Hepatocyte (in vitro differentiated cells): ENCODE measurements at regions not wholly inside any gene's neighbourhood (a gene's known extent, or its start where the extent isn't known, plus 50 kb on each side); places are given as distances from the start of the nearest gene placed in this dataset.

Experiments used
- DNase-seq: peaks from one replicate; pipeline ENCODE4 v3.0.0-alpha.2; 2016; ENCODE audit warnings: low spot score
- H2AFZ ChIP-seq: fragments of 200-600 bp; sonication (generic); 2 replicates; pipeline ENCODE4 v1.6.0; 2016; ENCODE audit warnings: antibody characterized with exemption, mild to moderate bottlenecking
- H3K27ac ChIP-seq: fragments of 200-600 bp; sonication (generic); 2 replicates; pipeline ENCODE4 v1.5.1; 2016; ENCODE audit warnings: mild to moderate bottlenecking
- H3K27me3 ChIP-seq: fragments of 200-600 bp; sonication (generic); 2 replicates; pipeline ENCODE4 v1.6.1; 2016
- H3K36me3 ChIP-seq: fragments of 200-600 bp; sonication (generic); replicated peaks from 2 replicates; pipeline ENCODE4 v1.5.1; 2016; ENCODE audit warnings: low read depth; ENCODE audit not compliant: insufficient read depth
- H3K4me1 ChIP-seq: fragments of 200-600 bp; sonication (generic); 2 replicates; pipeline ENCODE4 v1.5.1; 2016; ENCODE audit warnings: mild to moderate bottlenecking, moderate library complexity; ENCODE audit not compliant: insufficient read depth
- H3K4me2 ChIP-seq: fragments of 200-600 bp; sonication (generic); 2 replicates; pipeline ENCODE4 v1.6.0; 2016
- H3K4me3 ChIP-seq: fragments of 200-600 bp; sonication (generic); 2 replicates; pipeline ENCODE4 v1.5.1; 2016; ENCODE audit warnings: mild to moderate bottlenecking
- H3K79me2 ChIP-seq: fragments of 200-600 bp; sonication (generic); 2 replicates; pipeline ENCODE4 v1.6.0; 2017; ENCODE audit warnings: mild to moderate bottlenecking
- H3K9me2 ChIP-seq: fragments of 200-600 bp; sonication (generic); replicated peaks from 2 replicates; pipeline ENCODE4 v1.6.0; 2017; ENCODE audit warnings: mild to moderate bottlenecking; ENCODE audit not compliant: insufficient read depth
- H3K9me3 ChIP-seq: fragments of 200-600 bp; sonication (generic); 2 replicates; pipeline ENCODE4 v1.5.1; 2016; ENCODE audit warnings: low read depth, mild to moderate bottlenecking
- H4K20me1 ChIP-seq: fragments of 200-600 bp; sonication (generic); 2 replicates; pipeline ENCODE4 v1.6.0; 2016; ENCODE audit warnings: mild to moderate bottlenecking; ENCODE audit not compliant: insufficient read depth, poor library complexity, severe bottlenecking
- CTCF ChIP-seq: fragments of 200-600 bp; sonication (generic); IDR thresholded peaks from 2 replicates; pipeline ENCODE4 v1.5.1; 2016; ENCODE audit warnings: antibody characterized with exemption, mild to moderate bottlenecking; ENCODE audit not compliant: poor library complexity
- EZH2 ChIP-seq: fragments of 200-600 bp; sonication (generic); IDR thresholded peaks from 2 replicates; pipeline ENCODE4 v1.6.1; 2016; ENCODE audit warnings: antibody characterized with exemption, mild to moderate bottlenecking, borderline replicate concordance
- EZH2phosphoT487 ChIP-seq: fragments of 200-600 bp; sonication (generic); IDR thresholded peaks from one replicate; pipeline ENCODE4 v1.6.1; 2018; ENCODE audit warnings: antibody characterized with exemption, mild to moderate bottlenecking, low read depth, moderate library complexity; ENCODE audit not compliant: unreplicated experiment, severe bottlenecking
- WGBS: methylation state at CpG from one replicate; pipeline ENCODE4 v1.1.6; 2016; ENCODE audit warnings: low lambda C conversion rate; ENCODE audit errors: missing lambda C conversion rate; 5-methylcytosine and 5-hydroxymethylcytosine counted together

GRCh38 chr1:87513966-87514660 is 185.4 kb downstream of the LMO4 start:
- Histone ChIP-seq H3K36me3 (no peaks in the 10 kb centered on the region), H3K9me2 (no peaks in the 10 kb centered on the region), H3K27ac (no peak overlapping the region), H3K4me1 (no peaks in the 10 kb centered on the region), H2AFZ (no peak overlapping the region), H3K4me2 (no peak overlapping the region), H3K27me3 (no peaks in the 10 kb centered on the region), H3K9me3 (no peaks in the 10 kb centered on the region), H3K4me3 (no peak overlapping the region), H3K79me2 (no peaks in the 10 kb centered on the region), H4K20me1 (no peaks in the 10 kb centered on the region)
- DNase-seq = no peak
- TF ChIP-seq EZH2 = no peak
- TF ChIP-seq CTCF = no peak
- no peak for TF ChIP-seq EZH2phosphoT487
- 47% methylated on average over 4 of the region's 4 CpGs for WGBS

GRCh38 chr1:87515781-87516180 is 187.1 kb downstream of the LMO4 start:
- Histone ChIP-seq H3K27me3 (no peaks in the 10 kb centered on the region), H3K79me2 (no peaks in the 10 kb centered on the region), H3K4me3 (no peak overlapping the region), H3K36me3 (no peaks in the 10 kb centered on the region), H3K4me2 (no peak overlapping the region), H3K9me3 (no peaks in the 10 kb centered on the region), H3K9me2 (no peaks in the 10 kb centered on the region), H3K27ac (no peak overlapping the region), H2AFZ (no peak overlapping the region), H3K4me1 (no peaks in the 10 kb centered on the region), H4K20me1 (no peaks in the 10 kb centered on the region)
- WGBS = 96% methylated on average over 1 of the region's 1 CpG
- no peak for DNase-seq
- TF ChIP-seq EZH2 (no peak), EZH2phosphoT487 (no peak)

GRCh38 chr1:87518794-87519193 is 190.1 kb downstream of the LMO4 start:
- Histone ChIP-seq H3K4me2 (no peak overlapping the region), H3K4me1 (no peaks in the 10 kb centered on the region), H3K79me2 (no peaks in the 10 kb centered on the region), H3K9me3 (no peaks in the 10 kb centered on the region), H3K4me3 (no peak overlapping the region), H3K27ac (no peak overlapping the region), H2AFZ (no peak overlapping the region), H3K27me3 (no peaks in the 10 kb centered on the region), H3K9me2 (no peaks in the 10 kb centered on the region), H3K36me3 (no peaks in the 10 kb centered on the region), H4K20me1 (no peaks in the 10 kb centered on the region)
- 88% methylated on average over 2 of the region's 2 CpGs for WGBS
- DNase-seq = no peak
- TF ChIP-seq EZH2phosphoT487 = no peak
- TF ChIP-seq EZH2 = no peak

- H3K27me3 ChIP-seq = no peaks in the 10 kb centered on the region
- H3K79me2 ChIP-seq = no peaks in the 10 kb centered on the region
- H3K9me3 ChIP-seq = no peaks in the 10 kb centered on the region
- H3K36me3 ChIP-seq = no peaks in the 10 kb centered on the region
- H3K4me1 ChIP-seq = peaks cover 7% of the 10 kb centered on the region
- TF ChIP-seq EZH2phosphoT487 (no peak), EZH2 (no peak), CTCF (no peak)
- H3K27ac ChIP-seq = no peak overlapping the region
- no peak overlapping the region for H3K4me3 ChIP-seq
- no peak for DNase-seq
- H3K9me2 ChIP-seq = no peaks in the 10 kb centered on the region
- H4K20me1 ChIP-seq = no peaks in the 10 kb centered on the region
- 94% methylated on average over 2 of the region's 2 CpGs for WGBS
- H3K4me2 ChIP-seq = no peak overlapping the region
- H2AFZ ChIP-seq = no peak overlapping the region
Measured at GRCh38 chr1:87521452-87521851, 192.8 kb downstream of the LMO4 start.
